Type B pancreatic cell (in vitro differentiated cells): ENCODE measurements at regions not wholly inside any gene's neighbourhood (a gene's known extent, or its start where the extent isn't known, plus 50 kb on each side); places are given as distances from the start of the nearest gene placed in this dataset.

Experiments
- DNase-seq: peaks from one replicate; pipeline ENCODE4 v3.0.0; 2021; ENCODE audit warnings: mixed read lengths; ENCODE audit not compliant: unreplicated experiment; ENCODE audit errors: extremely low spot score
- H3K27ac Mint-ChIP-seq: 2 replicates; pipeline ENCODE4 v1.8.0; 2021; ENCODE audit warnings: mild to moderate bottlenecking, mixed read lengths
- H3K27me3 Mint-ChIP-seq: 2 replicates; pipeline ENCODE4 v1.8.0; 2021; ENCODE audit warnings: mixed read lengths
- H3K36me3 Mint-ChIP-seq: 2 replicates; pipeline ENCODE4 v1.8.0; 2021; ENCODE audit warnings: mixed read lengths
- H3K4me1 Mint-ChIP-seq: one replicate; pipeline ENCODE4 v1.8.0; 2021; ENCODE audit warnings: mixed read lengths; ENCODE audit not compliant: unreplicated experiment
- H3K4me3 Mint-ChIP-seq: 2 replicates; pipeline ENCODE4 v1.8.0; 2021; ENCODE audit warnings: mild to moderate bottlenecking, mixed read lengths
- H3K9me3 Mint-ChIP-seq: 2 replicates; pipeline ENCODE4 v1.8.0; 2021; ENCODE audit warnings: mixed read lengths
- CTCF ChIP-seq: fragments of 200-600 bp; sonication (generic); conservative IDR thresholded peaks from 2 replicates; pipeline ENCODE4 v1.5.0; 2021; ENCODE audit warnings: antibody characterized with exemption, mild to moderate bottlenecking

- Mint-ChIP-seq H3K4me3 (no peak overlapping the region), H3K9me3 (peaks cover 5% of the 10 kb centered on the region), H3K27ac (no peak overlapping the region), H3K27me3 (no peaks in the 10 kb centered on the region), H3K4me1 (peaks cover under 1% of the 10 kb centered on the region), H3K36me3 (no peaks in the 10 kb centered on the region)
- no peak for DNase-seq
- TF ChIP-seq CTCF: no peak
Observed at GRCh38 chr10:4310172-4310571, 515.8 kb upstream of the AKR1E2 start.

GRCh38 chr10:4307910-4308309, 518.1 kb upstream of the AKR1E2 start:
- H3K9me3 Mint-ChIP-seq: peaks cover 5% of the 10 kb centered on the region
- H3K27ac Mint-ChIP-seq: no peak overlapping the region
- peaks cover 1% of the 10 kb centered on the region for H3K4me1 Mint-ChIP-seq
- H3K36me3 Mint-ChIP-seq: no peaks in the 10 kb centered on the region
- H3K4me3 Mint-ChIP-seq: no peak overlapping the region
- H3K27me3 Mint-ChIP-seq: peaks cover 3% of the 10 kb centered on the region
- DNase-seq: no peak
- TF ChIP-seq CTCF: no peak

- no peak overlapping the region for H3K4me3 Mint-ChIP-seq
- H3K27ac Mint-ChIP-seq: no peak overlapping the region
- no peak for TF ChIP-seq CTCF
- no peaks in the 10 kb centered on the region for H3K36me3 Mint-ChIP-seq
- peaks cover 5% of the 10 kb centered on the region for H3K27me3 Mint-ChIP-seq
- no peak for DNase-seq
- H3K4me1 Mint-ChIP-seq: peaks cover 4% of the 10 kb centered on the region
- peaks cover 5% of the 10 kb centered on the region for H3K9me3 Mint-ChIP-seq
Observed at GRCh38 chr10:4306871-4307270, 519.1 kb upstream of the AKR1E2 start.

- Mint-ChIP-seq H3K9me3 (no peaks in the 10 kb centered on the region), H3K36me3 (no peaks in the 10 kb centered on the region), H3K4me3 (no peak overlapping the region), H3K27ac (no peak overlapping the region), H3K27me3 (peaks cover 5% of the 10 kb centered on the region), H3K4me1 (peaks cover 4% of the 10 kb centered on the region)
- no peak for TF ChIP-seq CTCF
- no peak for DNase-seq
Observed at GRCh38 chr10:4303045-4303444, 518.0 kb upstream of the KLF6 start.

GRCh38 chr10:4301291-4302045, 516.5 kb upstream of the KLF6 start:
- no peak overlapping the region for H3K4me3 Mint-ChIP-seq
- no peak overlapping the region for H3K27ac Mint-ChIP-seq
- H3K4me1 Mint-ChIP-seq: peaks cover 4% of the 10 kb centered on the region
- H3K27me3 Mint-ChIP-seq: peaks cover 5% of the 10 kb centered on the region
- H3K9me3 Mint-ChIP-seq: no peaks in the 10 kb centered on the region
- no peaks in the 10 kb centered on the region for H3K36me3 Mint-ChIP-seq
- DNase-seq: no peak
- no peak for TF ChIP-seq CTCF
